GM18951 (cell line): ENCODE measurements at regions not wholly inside any gene's neighbourhood (a gene's known extent, or its start where the extent isn't known, plus 50 kb on each side); places are given as distances from the start of the nearest gene placed in this dataset.

Experiments used
- POLR2A ChIP-seq: IDR thresholded peaks from 4 replicates; pipeline ENCODE4 v1.6.1; 2011; ENCODE audit warnings: mild to moderate bottlenecking; ENCODE audit not compliant: insufficient read length, insufficient read depth; ENCODE audit errors: extremely low read depth
- in situ Hi-C: fragments of 300-500 bp; cut with MboI; formaldehyde crosslinking; loops from one replicate; pipeline ENCODE4 v1.12.0; 2022; ENCODE audit warnings: low sequenced_read_pairs, mixed read lengths, inconsistent platforms; ENCODE audit not compliant: unreplicated experiment

GRCh38 chr2:173623438-173624319, 269.0 kb downstream of the CDCA7 start:
- TF ChIP-seq POLR2A: no peak
- in situ Hi-C loops: no loop called here

GRCh38 chr2:173625315-173625714, 270.6 kb downstream of the CDCA7 start:
- TF ChIP-seq POLR2A: no peak
- in situ Hi-C loops: no loop called here

DNA sequence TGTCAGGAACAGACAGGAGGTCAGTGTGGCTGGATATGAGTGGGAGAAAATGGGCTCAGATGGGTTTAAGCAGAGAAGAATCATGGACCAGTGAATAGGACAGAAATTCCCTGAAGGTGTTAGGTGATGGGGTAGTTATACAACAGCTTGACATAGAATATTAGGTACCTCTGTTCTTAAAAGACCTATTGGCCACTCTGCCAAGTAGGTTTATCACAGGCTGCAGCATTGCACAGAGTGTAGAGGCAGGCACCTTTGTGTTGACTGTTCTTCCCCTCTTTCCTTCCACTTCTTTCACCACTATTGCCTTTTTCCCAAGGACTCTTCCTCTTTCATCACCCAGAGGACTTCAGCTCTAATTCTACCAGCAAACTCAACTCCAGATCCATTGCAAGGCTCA, 274.4 kb downstream of the CDCA7 start:
- no peak for TF ChIP-seq POLR2A
- in situ Hi-C loops: no loop called here

DNA sequence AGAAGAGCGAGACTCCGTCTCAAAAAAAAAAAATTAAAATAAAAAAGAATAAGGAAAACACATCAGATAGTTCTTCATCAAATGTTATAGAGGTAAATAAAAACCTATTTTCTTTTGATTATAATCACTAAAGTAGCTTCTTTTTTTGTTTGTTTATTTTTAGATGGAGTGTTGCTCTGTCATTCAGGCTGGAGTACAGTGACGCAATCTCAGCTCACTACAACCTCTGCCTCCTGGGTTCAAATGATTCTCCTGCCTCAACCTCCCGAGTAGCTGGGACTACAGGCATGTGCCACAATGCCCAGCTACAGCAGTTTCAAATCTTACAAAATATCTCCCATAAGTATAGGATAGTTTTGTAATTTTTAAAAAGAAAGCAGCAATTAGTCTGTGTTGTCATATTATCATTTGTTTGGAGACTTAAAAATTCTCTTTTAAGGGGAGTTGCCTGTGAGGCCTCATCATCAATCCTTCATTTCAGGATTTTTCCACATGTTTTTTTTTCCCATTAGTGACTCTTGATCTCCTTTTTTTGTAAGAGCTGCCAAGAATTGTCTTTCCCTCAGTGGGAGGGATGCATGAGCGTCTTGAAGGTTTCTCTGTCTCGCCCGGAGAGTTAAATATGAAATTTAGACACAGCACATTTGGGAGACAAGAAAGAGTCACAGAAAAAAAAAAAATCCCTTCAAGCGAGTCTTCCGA, 275.9 kb downstream of the CDCA7 start:
- in situ Hi-C loops: no loop called here
- TF ChIP-seq POLR2A: no peak

DNA sequence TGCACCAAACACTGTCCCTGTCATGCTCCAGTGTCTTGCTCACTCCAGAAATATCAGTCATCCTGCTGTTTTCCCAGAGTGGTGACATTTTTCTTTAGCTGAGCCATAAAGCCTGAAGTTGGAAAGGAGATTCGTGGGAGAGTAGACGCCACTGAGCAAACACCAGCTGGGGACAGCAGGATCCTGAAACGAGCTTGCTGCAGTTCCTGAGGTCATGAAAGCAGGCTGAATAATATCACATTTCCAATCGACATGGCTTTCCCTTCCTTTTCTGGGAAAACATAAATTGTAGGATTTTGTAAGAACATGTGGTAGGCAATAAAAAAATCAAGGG, 276.4 kb downstream of the CDCA7 start:
- no peak for TF ChIP-seq POLR2A
- in situ Hi-C loops: no loop called here

DNA sequence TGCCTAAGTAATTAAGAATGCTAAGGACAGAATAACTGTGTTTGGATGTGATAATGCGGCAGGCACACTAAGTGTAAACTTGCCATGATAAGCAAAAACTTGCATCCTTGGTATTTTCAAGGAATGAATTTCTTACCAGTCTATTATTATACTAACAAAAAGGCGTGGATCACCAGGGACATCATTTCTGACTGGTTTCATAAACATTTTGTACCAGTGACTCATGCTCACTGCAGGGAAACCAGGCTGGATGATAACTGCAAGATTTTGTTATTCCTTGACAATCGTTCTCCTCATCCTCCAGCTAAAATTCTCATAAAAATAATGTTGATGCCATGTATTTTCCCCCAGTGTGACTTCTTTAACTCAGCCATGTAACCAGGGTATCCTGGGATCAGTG, 289.5 kb downstream of the CDCA7 start:
- in situ Hi-C loops: no loop called here
- TF ChIP-seq POLR2A: no peak

GRCh38 chr2:173647681-173648311, 293.1 kb downstream of the CDCA7 start:
- no peak for TF ChIP-seq POLR2A
- in situ Hi-C loops: no loop called here

GRCh38 chr2:173648816-173649215, 294.1 kb downstream of the CDCA7 start:
- TF ChIP-seq POLR2A: no peak
- in situ Hi-C loops: no loop called here

GRCh38 chr2:173649527-173650219, 295.0 kb downstream of the CDCA7 start:
- TF ChIP-seq POLR2A: no peak
- in situ Hi-C loops: no loop called here

DNA sequence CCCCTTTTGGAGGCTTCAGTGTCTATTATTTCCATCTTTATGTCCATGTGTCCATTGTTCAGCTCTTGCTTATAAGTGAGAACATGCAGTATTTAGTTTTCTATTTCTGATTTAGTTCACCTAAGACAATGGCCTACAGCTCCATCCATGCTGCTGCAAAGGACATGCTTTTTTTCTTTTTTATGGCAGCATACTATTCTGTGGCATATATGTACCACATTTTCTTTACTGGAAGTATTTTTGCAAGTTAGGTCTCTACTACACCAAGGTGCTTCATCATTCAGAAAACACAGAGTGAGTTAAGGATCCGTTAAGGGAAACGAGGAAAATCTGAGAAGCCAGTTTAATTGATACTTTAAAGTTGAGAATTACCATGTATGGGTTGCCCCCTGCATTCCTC, 297.2 kb downstream of the CDCA7 start:
- TF ChIP-seq POLR2A: no peak
- in situ Hi-C loops: no loop called here

GRCh38 chr2:173652311-173652710, 297.6 kb downstream of the CDCA7 start:
- no peak for TF ChIP-seq POLR2A
- in situ Hi-C loops: no loop called here

DNA sequence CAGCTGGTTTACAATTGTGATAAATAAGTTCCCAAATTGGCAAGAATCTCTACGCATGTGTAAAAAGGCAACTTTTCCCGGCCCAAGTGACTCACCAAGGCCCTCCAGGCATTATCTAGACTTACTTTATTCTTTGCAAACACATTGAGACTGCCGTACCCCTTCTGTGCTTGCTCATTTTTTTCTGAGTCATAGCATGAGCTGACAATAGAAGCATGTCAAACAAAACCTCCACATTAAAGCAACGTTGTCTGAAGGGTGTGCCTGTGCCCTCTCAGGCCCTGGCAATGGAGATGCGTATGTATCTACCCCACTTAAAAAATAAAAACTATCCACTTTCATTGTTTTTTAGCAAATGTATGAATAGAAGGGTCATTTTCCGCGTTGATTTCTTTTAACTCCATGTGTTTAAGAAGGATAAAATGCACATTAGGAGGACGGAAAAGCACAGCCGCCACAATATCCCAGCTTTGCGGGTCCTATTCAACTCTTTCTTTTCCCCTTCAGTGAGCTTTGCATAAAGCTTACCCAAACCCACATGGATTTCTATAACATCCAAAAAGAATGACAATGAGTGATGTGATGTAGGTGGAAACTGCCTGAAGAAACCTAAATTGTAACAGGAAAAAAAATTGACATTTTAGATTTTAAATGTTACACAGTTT, 298.2 kb downstream of the CDCA7 start:
- in situ Hi-C loops: no loop called here
- no peak for TF ChIP-seq POLR2A

- in situ Hi-C loops: no loop called here
- TF ChIP-seq POLR2A: no peak
Observed at GRCh38 chr2:173653432-173653805, 298.7 kb downstream of the CDCA7 start.
